Skeletal muscle cell (primary cell): ENCODE measurements at regions not wholly inside any gene's neighbourhood (a gene's known extent, or its start where the extent isn't known, plus 50 kb on each side); places are given as distances from the start of the nearest gene placed in this dataset.
A peak's percentile ranks its signal among the peaks of the same experiment; 100 is the strongest.

ENCODE experiments used
- DNase-seq: peaks from one replicate; pipeline ENCODE4 v3.0.0-alpha.2; 2010; ENCODE audit warnings: low read depth
- H3K4me3 ChIP-seq: 2 replicates; pipeline ENCODE4 v1.5.1; 2011; ENCODE audit warnings: low read depth, mild to moderate bottlenecking, control low read depth, low read length, moderate library complexity

DNA sequence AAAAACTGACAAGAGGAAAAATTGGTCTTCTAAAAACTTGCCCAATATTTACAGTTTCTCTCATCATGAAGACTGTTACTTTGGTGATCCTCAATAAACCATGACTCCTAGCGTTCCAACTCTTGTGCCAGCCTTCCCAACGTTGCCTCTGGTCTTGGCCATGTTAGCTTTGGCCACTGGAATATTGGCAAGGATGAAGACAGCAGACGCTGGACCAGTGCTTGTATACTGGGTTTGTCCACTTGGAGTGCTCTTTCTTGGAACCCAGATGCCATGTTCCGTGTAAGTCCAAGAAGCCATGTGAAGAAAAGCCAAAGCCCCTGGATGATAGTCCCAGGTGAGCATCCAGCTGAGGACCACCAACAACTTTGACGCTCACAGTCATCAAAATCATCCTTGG lies 379.6 kb downstream of the NUAK1 start:
- no peak for DNase-seq
- no peak overlapping the region for H3K4me3 ChIP-seq

GRCh38 chr12:105761075-105761474 lies 377.7 kb downstream of the NUAK1 start:
- H3K4me3 ChIP-seq: no peak overlapping the region
- no peak for DNase-seq

- no peak for DNase-seq
Measured at GRCh38 chr12:105764216-105764835, 374.4 kb downstream of the NUAK1 start.

DNA sequence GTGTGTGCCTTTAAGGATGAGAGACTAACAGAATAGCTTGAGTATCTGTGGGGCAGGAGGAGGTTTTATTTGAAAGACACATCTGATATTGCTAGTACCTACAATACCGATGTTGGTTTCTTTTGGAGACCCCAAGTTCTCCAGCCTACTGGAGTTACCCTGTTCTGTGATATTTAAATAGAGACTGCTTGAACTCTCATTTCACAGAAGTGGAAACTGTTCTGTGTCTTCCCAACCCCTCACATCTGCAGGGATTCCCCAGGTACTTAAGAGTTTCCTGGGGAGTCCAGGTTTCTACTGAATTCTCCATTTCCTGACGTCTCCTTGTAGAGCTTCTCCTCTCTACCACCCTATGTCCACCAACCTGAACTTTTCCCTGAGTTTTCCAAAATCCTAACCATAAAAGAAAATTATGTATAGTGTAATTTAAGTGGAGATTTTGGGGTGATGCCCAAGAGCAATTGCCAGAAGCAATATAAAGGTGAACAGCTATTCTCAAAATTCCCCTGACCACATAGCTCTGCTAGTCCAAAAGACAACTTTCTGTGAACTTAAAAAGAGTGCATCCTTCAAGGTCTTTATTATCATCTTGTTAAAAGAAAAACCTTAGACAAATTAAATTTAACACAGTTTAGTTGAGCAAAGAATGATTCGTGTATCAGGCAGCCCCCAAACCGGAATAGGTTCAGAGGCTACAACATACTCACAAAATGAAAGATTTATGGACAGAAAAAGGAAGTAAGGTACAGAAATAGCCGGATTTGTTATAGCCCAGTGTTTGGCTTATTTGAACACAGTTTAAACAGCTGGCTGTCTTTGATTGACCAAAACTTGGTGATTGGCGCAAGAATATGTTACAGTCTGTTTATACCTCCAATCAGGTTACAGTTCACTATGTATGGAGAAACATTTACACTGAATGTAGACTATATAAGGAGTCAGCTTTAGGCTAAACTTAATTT lies 373.4 kb downstream of the NUAK1 start:
- no peak for DNase-seq
- no peak overlapping the region for H3K4me3 ChIP-seq

More at GRCh38 chr12:105764216-105764835, 374.4 kb downstream of the NUAK1 start:
- no peak overlapping the region for H3K4me3 ChIP-seq

DNA sequence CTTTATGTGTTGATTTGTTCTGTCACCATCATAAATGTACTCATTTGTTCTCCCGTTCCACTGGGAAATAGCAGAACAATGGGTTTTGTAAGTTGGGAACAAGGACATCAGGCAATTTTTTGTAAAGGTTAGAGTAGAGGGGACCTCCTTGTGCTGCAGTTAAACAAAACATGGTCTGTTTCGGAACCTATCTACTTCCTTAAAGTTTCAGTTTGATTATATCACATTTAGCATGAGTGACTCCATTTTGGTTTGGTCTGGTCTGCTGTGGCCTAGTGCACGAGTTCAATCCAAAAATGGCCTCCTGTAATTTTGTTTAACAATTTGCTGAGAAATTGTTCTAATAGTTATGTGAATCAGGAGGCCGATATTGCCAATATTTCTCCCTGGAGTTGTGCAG lies 372.7 kb downstream of the NUAK1 start:
- no peak for DNase-seq
- H3K4me3 ChIP-seq: no peak overlapping the region

DNA sequence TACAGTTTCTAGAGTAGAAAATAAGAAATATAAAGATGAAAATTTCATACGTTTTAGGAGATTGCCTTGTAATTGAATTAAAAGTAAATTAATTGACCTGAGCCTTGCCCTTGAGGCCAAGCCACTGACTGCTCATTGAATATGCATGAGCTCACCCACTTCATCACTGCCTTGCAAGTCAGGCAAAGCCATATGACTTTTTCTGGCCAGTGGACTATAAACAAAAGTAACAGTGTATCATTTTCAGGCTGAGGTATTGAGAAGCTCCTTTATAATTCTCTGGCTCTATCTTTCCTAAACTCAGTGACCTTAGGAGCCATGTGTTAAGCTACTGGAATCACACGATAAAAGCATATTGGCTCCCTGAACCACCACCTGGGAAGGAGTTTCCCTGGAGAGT lies 369.3 kb downstream of the NUAK1 start:
- H3K4me3 ChIP-seq: no peak overlapping the region
- DNase-seq: no peak

GRCh38 chr12:105773471-105773870 lies 365.3 kb downstream of the NUAK1 start:
- DNase-seq: no peak
- H3K4me3 ChIP-seq: no peak overlapping the region

- H3K4me3 ChIP-seq: no peak overlapping the region
- no peak for DNase-seq
Measured at GRCh38 chr12:105774037-105774436, 364.7 kb downstream of the NUAK1 start.

DNA sequence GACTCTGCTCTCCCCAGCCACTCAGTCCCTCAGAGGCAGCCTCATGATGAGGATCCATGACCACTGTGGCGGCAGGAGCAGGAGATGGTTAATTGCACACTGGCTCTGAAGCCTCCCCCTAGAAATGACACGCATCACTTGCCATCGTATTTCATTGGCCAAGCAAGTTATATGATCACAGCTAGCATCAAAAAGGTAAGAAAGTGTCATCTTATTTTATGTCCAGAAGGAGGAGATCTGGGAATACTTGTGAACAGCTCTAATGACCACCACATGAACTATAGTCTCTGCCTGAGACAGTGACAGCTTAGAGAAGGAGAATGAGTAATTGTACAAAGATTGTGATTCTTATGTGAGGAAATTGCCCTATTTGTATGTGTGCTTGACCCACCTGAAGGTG lies 363.4 kb downstream of the NUAK1 start:
- no peak overlapping the region for H3K4me3 ChIP-seq
- peak; percentile 1 for DNase-seq

DNA sequence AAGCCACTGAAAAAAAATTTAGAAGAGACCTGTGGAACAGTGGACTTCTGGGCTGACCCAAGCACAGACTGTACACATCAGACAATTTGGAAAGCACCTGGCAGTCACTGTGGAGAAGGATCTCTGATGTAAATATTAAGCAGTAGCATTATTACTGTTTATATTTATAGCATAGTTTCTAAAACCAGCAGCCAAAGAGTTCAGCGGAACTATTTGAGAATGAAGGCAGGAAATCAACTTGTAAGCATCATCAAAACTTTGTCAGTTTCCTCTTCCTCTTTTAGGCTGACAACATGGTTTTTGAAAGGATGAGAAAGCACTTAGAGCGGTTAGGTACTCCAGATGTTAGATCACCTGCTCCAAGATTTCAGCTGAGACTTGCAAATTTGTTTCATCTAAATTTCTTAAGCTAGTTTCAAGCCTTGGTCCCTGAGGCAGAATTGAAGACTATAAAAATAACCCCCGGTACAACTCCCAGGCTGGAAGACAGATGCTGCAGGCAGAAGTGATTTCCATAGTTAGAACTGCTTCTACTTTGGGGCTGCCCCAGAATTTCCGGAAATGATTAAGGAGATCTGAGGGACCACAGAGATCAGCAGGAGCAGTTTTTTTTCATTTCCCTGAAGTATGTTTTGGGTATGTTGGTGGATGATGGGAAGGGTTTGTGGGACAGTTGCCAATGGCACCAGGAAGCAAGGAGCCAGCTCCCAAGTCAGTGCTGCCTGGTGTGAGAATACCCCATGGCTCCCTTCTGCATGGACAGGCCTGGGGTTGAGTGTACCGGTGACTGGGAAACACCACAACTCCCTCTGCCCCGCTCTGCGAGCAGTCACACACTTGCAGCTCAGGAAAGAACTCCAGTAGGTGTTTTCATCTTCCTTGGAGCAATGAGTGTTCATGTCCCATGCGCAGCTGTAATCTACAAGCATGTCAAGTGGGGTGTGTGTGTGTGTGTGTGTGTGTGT lies 354.5 kb downstream of the NUAK1 start:
- no peak for DNase-seq
- no peak overlapping the region for H3K4me3 ChIP-seq

DNA sequence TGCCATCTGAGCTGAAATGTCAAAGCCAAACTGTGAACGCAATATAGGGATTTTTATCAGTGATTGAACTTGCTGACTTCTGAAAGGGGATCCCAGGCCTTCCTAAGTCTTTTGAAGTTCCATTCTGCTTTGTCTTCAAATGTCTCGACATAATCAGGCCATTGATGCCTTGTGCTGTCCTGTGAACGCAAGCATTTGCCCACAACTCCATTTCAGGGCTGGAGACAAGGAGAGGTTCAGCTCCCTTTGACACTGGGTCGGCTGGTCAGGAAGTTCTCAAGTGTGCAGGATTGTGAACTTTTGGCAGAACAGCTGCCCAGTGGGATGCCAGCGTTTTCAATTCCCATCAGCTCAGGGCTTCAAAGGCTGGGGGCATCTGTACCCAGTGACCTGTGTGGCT lies 345.3 kb downstream of the NUAK1 start:
- no peak overlapping the region for H3K4me3 ChIP-seq
- DNase-seq: no peak

DNA sequence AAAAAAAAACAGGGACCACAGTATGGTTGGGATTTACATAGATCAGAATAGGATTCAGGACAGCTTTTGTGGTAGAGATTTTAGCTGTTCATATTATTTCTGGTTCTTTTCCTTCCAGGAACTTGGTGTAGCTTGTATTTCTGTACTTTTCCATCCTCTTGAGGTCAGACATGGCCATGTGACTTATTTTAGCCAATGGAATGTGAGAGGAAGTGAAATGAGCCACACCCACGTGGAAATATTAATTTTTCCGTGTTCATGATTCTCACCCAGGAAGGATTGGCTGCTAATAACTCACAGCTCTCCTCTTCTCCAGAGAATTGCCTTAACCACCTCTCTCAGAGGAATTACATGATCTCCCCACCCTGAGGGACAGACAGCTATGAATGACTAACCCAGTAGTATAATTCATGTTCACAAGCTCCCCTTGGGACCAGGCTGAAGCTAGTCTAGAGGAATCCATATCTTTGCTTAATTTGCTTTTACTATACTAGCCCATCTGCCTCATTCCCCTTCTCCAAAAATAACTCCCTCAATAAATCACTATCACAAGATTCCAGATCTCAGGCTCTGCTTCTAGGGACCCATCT lies 340.4 kb downstream of the NUAK1 start:
- DNase-seq: no peak
- H3K4me3 ChIP-seq: no peak overlapping the region

- H3K4me3 ChIP-seq: no peak overlapping the region
Measured at GRCh38 chr12:105799103-105799502, 339.7 kb downstream of the NUAK1 start.

DNA sequence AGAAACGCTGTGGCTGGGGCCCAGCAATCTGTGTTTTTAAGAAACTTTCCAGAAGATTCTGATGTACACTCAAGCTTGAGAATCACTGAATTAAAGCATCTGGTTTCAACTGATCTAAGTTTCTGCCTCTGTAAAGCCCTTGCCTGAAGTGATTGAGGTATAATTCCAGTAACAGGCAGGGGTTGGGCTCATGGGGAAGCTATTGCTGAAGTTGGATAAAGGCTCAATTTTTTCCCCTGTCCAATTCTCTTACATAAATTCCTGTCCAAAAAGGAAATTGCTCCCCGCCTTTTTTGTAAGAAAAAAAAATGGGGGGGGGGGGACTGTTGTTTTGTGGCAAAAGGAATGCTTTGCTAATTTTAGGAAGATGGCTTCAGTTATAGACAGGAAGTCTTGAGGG lies 337.4 kb downstream of the NUAK1 start:
- no peak overlapping the region for H3K4me3 ChIP-seq
- no peak for DNase-seq

More at GRCh38 chr12:105799103-105799502, 339.7 kb downstream of the NUAK1 start:
- DNase-seq: no peak

DNA sequence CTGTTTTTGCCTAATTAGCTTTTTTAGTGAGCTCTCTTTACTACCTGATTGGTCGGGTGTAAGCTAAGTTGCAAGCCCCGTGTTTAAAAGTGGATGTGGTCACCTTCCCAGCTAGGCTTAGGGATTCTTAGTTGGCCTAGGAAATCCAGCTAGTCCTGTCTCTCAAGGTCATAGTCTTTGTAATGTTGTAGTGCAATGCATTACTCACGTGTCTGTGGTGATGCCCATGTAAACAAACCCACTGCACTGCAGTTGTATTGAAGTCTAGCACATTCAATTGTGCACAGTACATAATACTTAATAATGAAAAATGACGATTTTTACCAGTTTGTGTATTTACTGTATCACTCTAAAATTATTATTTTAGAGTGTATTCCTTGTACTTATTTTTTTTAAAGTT lies 335.5 kb downstream of the NUAK1 start:
- no peak for DNase-seq
- no peak overlapping the region for H3K4me3 ChIP-seq

GRCh38 chr12:105804591-105805265 lies 334.0 kb downstream of the NUAK1 start:
- no peak overlapping the region for H3K4me3 ChIP-seq
- no peak for DNase-seq

DNA sequence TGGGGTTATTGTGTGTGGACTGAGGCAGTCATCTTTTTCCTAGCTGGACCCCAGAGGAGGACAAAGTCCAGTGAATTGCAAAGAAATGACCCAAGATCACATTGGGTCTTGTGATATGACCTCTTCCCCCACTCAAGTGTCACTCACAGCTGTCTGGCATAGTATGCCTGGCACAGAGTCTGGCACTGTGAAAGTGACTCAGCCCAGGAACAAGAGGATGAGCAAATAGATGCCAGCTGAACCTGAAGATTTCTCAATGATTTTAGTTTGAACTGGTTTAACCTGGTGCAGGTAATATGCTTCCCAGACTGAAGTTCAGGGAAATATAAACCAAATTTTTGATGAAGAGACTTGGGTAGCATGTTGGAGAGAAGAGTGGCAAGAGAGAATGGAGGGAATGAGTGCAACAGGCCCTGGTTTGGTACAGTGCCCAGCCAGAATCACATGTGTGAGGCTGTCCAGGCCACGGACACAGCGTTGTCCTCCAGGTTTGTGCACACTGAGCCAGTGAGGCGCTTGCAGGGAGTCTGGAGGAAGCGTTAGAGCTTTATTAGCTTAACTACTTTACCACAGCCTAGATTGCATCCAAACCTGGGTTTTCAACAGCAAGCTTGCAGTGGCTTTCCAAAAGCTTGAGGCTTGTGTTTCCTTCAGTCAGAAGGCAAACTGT lies 332.9 kb downstream of the NUAK1 start:
- no peak overlapping the region for H3K4me3 ChIP-seq
- DNase-seq: no peak

- H3K4me3 ChIP-seq: no peak overlapping the region
- no peak for DNase-seq
Measured at GRCh38 chr12:105806400-105806770, 332.4 kb downstream of the NUAK1 start.
